Right lung (tissue), 2 donors: ENCODE measurements at regions not wholly inside any gene's neighbourhood (a gene's known extent, or its start where the extent isn't known, plus 50 kb on each side); places are given as distances from the start of the nearest gene placed in this dataset.
"Not testable (repeated sequence)": the region's sequence is repeated elsewhere in the genome, so short reads cannot be mapped to it uniquely, and the experiment has no call there.

Experiments used
- DNase-seq, 2 donors: peaks; one replicate each; pipeline ENCODE4 v3.0.0-alpha.2; 2013

- no peak for DNase-seq
Measured at GRCh38 chr10:84701370-84701720, 373.0 kb downstream of the CCSER2 start.

DNA sequence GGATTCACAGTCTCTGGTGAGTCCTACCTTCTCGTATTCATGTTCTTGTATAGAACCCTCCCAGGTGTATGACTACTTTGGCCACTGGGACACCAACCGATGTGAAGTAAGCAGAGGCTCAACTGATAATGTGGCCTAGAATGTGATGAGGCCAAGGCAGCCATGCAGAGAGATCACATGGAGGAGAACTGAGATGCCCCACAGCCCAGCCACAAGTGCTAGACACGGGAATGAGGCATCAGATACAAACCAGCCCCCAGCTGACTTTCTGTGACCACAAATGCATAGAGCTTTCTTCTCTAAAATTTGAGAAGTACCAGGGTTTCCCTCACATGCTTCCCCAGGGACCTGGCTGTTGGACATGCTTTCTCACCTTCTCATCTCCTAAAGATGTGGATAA, 375.7 kb downstream of the CCSER2 start:
- DNase-seq: no peak

GRCh38 chr10:84706431-84706830, 378.0 kb downstream of the CCSER2 start:
- no peak for DNase-seq

DNA sequence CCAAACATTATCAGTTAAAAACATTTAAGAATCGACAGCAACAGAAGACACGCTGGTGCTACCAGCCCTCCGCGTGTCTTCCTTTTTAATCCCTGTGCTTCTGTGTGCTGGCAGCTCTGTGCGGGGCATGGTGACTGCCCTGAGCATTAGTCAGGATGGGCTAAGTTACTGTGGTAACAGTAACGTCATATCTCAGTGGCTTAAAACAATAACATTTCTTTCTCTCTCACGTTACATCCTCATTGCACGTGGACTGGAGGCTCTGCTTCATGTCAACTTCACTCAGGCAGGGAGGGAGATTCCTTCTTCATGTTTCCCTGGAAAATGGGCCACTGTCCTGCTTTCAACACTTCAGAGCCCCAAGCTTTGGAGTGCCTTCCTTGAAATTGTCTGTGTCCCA, 378.5 kb downstream of the CCSER2 start:
- no peak for DNase-seq

DNA sequence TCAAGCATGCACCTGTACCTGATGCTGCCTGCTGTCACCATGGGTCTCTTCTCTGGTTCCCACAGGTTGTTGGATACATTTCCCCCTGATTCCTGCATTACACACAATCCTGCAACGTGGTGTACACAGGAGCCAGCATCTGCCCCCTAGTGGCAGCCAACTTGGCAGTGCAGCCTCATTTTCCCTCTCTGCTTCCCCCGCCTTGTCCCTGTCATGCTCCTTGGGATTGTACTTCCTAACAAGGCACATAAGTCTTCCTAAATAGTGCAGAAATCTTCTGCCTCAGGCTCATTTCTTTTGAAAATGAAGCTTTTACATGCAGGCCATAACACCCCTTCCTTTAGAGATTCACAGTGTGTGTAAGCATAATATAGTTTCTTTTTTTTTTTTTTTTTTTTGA, 387.5 kb downstream of the CCSER2 start:
- peak in 1 of 2 donors; percentile 12 for DNase-seq

DNA sequence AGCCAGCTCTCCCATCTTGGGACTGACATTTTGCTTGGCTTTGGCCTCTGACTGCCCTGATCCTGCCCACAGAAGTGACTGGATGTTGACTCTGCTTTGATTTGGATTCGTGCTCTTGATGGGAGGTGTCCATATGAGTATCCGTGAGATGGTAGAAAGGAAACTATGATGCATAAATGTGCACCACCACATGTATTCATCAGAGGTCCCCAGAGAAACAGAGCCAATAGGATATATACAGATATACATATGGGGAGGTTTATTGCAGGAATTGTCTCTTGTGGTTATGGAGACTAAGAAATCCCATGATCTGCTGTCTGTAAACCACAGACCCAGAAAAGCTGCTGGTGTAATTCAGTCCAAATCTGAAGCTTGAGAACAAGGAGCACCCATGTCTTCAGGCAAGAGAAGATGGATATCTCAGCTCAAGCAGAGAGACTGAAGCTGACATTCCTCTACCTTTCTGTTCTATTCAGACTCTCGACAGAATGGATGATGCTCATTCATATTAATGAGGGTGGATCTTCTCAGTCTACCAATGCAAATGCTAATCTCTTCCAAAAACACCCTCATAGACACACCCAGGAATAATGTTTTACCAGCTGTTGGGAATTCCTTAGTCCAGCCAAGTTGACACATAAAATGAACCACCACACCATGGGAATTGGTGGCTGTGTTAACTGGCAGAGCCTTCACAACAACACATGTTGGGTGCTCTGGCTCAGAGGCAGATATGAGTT, 390.7 kb downstream of the CCSER2 start:
- DNase-seq: no peak

DNA sequence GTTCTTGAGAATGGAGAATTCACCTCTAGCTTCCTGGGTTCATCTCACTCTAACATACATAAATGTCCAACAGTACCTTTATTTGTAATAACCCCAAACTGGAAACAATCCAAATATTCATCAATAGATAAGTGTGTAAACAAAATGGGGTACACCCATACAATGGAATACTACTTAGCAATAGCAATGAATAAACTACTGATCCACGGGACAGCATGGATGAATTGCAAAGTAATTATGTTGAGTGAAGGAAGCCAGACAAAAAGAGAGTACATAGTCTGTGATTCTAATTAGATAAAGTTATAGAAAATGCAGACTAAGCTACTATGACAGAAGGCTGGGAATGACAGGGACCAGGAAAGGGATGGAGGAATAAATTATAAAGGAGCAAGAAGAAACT, 391.3 kb downstream of the CCSER2 start:
- DNase-seq: no peak

GRCh38 chr10:84727398-84727797, 399.0 kb downstream of the CCSER2 start:
- no peak for DNase-seq

GRCh38 chr10:84739126-84739525, 410.7 kb downstream of the CCSER2 start:
- not testable (repeated sequence) for DNase-seq

DNA sequence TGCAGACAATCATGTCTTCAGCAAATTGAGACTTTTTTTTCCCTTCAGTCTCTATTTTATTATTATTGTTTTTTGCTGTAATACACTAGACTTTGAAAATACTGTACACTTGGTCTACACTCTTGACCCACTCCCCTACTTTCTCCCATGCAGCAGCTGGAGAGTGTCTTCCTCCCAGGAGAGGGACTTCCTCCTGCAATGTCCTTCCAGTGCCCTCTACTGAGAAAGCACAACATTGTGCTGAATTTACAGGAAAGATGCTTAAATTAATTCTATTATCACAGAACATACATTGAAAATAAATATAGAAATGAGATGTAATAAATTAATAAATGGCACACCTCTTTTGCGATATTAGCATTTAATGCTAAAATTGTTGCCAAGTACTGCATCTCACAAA, 411.3 kb downstream of the CCSER2 start:
- DNase-seq: no peak

GRCh38 chr10:84743483-84743882, 415.1 kb downstream of the CCSER2 start:
- DNase-seq: no peak

DNA sequence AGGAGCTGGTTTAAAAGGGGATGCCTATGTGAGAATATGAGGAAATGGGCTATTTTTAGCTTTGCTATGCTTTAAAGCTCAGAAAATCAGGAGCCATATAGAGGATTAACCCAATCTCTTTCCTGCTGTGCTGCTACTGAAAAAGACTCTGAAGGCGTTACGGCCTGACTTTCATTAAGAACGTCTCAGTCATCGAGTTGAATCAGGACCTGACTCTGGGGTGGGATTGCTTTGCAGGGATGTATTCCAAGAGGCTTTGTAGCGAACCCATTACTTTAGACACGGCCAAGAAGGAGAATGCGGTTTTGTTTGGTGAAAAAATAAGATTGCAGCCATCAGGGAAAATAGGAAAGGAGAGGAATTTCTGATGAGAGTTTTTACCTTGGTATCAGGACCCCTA, 426.9 kb downstream of the CCSER2 start:
- DNase-seq: no peak

GRCh38 chr10:84756653-84757052, 428.3 kb downstream of the CCSER2 start:
- DNase-seq: not testable (repeated sequence)

DNA sequence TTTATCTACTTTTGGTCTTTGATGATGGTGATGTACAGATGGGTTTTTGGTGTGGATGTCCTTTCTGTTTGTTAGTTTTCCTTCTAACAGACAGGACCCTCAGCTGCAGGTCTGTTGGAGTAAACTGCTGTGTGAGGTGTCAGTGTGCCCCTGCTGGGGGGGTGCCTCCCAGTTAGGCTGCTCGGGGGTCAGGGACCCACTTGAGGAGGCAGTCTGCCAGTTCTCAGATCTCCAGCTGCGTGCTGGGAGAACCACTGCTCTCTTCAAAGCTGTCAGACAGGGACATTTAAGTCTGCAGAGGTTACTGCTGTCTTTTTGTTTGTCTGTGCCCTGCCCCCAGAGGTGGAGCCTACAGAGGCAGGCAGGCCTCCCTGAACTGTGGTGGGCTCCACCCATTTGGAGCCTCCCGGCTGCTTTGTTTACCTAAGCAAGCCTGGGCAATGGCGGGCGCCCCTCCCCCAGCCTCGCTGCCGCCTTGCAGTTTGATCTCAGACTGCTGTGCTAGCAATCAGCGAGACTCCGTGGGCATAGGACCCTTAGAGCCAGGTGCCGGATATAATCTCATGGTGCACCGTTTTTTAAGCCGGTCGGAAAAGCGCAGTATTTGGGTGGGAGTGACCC, 433.7 kb downstream of the CCSER2 start:
- DNase-seq: not testable (repeated sequence)

GRCh38 chr10:84762754-84763394, 434.5 kb downstream of the CCSER2 start:
- DNase-seq: no peak

- DNase-seq: no peak
Measured at GRCh38 chr10:84763965-84764364, 435.6 kb downstream of the CCSER2 start.

DNA sequence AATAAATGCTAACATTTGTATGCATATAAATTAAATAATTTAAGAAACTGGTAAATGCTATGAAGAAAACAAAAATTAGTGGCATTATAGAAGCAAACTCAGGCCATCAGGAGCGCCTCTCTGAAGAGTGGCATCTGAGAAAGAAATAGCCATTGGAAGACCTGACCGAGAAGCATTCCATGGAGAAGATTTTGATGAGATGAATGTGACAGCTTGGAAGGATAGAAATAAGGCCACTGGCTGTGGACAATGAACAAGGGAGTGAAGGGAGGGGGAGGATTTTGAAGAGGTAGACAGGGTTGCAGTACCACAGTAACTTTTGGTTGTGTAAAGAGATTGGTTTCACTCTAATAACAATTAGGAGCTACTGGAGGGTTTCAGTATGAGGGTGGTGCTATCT, 436.7 kb downstream of the CCSER2 start:
- DNase-seq: no peak

GRCh38 chr10:84765656-84766055, 437.3 kb downstream of the CCSER2 start:
- DNase-seq: no peak

GRCh38 chr10:84766923-84767322, 438.5 kb downstream of the CCSER2 start:
- no peak for DNase-seq

DNA sequence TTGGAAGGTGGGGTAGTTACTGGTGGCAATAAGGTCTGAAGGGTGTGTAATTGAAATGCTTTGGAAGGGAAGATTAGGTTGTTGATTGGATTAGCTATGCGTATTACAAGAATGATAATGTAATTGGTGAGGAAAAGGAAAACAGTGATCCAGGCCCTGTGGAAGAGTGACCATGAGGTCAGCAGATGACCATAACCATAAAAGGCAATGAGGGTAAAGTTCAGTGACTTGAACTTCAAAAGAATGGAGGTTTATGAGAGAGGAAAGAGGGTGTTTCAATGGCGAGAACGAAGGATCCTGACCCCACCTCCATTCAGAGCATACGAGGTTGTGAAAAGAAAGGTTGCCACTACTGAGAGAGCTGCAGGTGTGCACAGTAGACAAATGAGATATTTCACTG, 439.7 kb downstream of the CCSER2 start:
- no peak for DNase-seq

- no peak for DNase-seq
Measured at GRCh38 chr10:84770824-84771223, 442.4 kb downstream of the CCSER2 start.

DNA sequence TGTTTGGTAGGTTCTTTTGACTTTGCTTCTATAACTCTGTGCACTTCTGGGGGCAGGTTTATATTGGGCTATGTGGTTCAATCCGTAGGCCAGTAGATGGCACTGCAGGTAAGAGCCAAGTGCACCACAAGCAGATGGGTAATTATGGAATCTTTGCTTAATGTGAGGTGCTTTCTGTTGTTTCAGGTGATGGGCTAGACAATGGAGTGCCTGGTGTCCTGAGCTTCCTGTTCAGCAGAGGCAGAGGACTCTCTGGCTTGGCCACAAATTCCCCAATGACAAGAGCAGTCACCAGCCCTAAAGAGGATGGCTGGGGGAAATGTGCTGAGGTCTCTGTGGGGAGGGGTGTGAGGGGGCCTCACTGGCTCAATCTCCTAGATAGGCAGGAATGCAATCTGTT, 455.0 kb downstream of the CCSER2 start:
- peak in 1 of 2 donors; percentile 2 for DNase-seq

DNA sequence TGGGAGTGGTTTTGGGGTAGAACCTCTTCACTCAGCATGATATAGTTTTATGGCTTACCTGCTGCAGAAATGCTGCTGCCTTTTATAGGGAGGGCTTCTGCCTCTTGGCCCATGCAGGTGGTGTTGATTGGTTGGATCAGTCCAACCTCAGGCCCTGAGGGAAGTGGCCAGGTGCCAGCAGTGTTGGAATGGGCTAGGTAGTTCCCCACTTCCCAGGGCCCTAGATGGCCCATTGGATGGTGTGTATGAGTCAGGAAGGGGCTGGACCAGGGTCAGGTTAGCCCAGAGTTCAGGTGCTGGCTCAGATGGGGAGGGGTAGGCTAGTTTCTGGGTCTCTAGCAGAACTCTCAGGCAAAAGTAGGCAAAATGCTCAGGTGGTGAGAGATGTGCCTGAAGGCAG, 455.5 kb downstream of the CCSER2 start:
- DNase-seq: no peak
